Right atrium auricular region (tissue), 2 donors: ENCODE measurements at regions not wholly inside any gene's neighbourhood (a gene's known extent, or its start where the extent isn't known, plus 50 kb on each side); places are given as distances from the start of the nearest gene placed in this dataset.

Experiments used
- DNase-seq: peaks from one replicate; pipeline ENCODE4 v3.0.0-alpha.2; 2019; ENCODE audit warnings: low spot score
- H3K27ac ChIP-seq, 2 donors: fragments of 200-600 bp; sonication (generic); 1 replicate in 1 of 2; 2 replicates in 1 of 2; pipeline ENCODE4 v1.5.1; 2016 to 2019
- H3K27me3 ChIP-seq, 2 donors: fragments of 200-600 bp; sonication (generic); one replicate each; pipeline versions ENCODE4 v1.5.1 to v1.6.0; 2017 to 2019
- H3K36me3 ChIP-seq: fragments of 200-600 bp; sonication (generic); one replicate; pipeline ENCODE4 v1.5.1; 2016
- H3K4me1 ChIP-seq, 2 donors: fragments of 200-600 bp; sonication (generic); one replicate each; pipeline versions ENCODE4 v1.5.1 to v1.6.0; 2017 to 2019
- H3K4me3 ChIP-seq, 2 donors: fragments of 200-600 bp; sonication (generic); 1 replicate in 1 of 2; 2 replicates in 1 of 2; pipeline ENCODE4 v1.5.1; 2017 to 2019; ENCODE audit warnings: mild to moderate bottlenecking in 1 of 2, moderate library complexity in 1 of 2
- H3K9me3 ChIP-seq, 2 donors: fragments of 200-600 bp; sonication (generic); one replicate each; pipeline ENCODE4 v1.5.1; 2019
- CTCF ChIP-seq, 2 donors: fragments of 200-600 bp; sonication (generic); IDR thresholded peaks; one replicate each; pipeline ENCODE4 v1.5.1; 2019; ENCODE audit warnings: antibody characterized with exemption in 2 of 2

GRCh38 chr12:126055521-126055920 lies 990.3 kb downstream of the AACS start:
- no peak overlapping the region for H3K4me3 ChIP-seq
- no peak for DNase-seq
- H3K9me3 ChIP-seq: no peaks in the 10 kb centered on the region
- H3K27me3 ChIP-seq: no peaks in the 10 kb centered on the region
- no peaks in the 10 kb centered on the region for H3K4me1 ChIP-seq
- no peak for TF ChIP-seq CTCF (IDR thresholded peaks at IDR 0.05)
- H3K36me3 ChIP-seq: no peaks in the 10 kb centered on the region
- H3K27ac ChIP-seq: no peak overlapping the region

GRCh38 chr12:126061777-126062176 lies 996.5 kb downstream of the AACS start:
- no peaks in the 10 kb centered on the region for H3K27me3 ChIP-seq
- no peak overlapping the region for H3K27ac ChIP-seq
- no peaks in the 10 kb centered on the region for H3K4me1 ChIP-seq
- no peak for DNase-seq
- no peak overlapping the region for H3K4me3 ChIP-seq
- no peaks in the 10 kb centered on the region for H3K36me3 ChIP-seq
- TF ChIP-seq CTCF (IDR thresholded peaks at IDR 0.05): no peak
- peaks cover 0 to 4% of the 10 kb centered on the region in 2 donors for H3K9me3 ChIP-seq

GRCh38 chr12:126064028-126064427 lies 998.8 kb downstream of the AACS start:
- DNase-seq: no peak
- Histone ChIP-seq H3K9me3 (peaks cover 0 to 4% of the 10 kb centered on the region in 2 donors), H3K36me3 (no peaks in the 10 kb centered on the region), H3K27me3 (no peaks in the 10 kb centered on the region), H3K4me1 (no peaks in the 10 kb centered on the region), H3K4me3 (no peak overlapping the region), H3K27ac (no peak overlapping the region)
- TF ChIP-seq CTCF (IDR thresholded peaks at IDR 0.05): no peak

- H3K27me3 ChIP-seq: no peaks in the 10 kb centered on the region
- H3K9me3 ChIP-seq: peaks cover 0 to 26% of the 10 kb centered on the region in 2 donors
- TF ChIP-seq CTCF (IDR thresholded peaks at IDR 0.05): no peak
- H3K4me1 ChIP-seq: no peaks in the 10 kb centered on the region
- DNase-seq: no peak
- H3K4me3 ChIP-seq: no peak overlapping the region
- H3K27ac ChIP-seq: no peak overlapping the region
- no peaks in the 10 kb centered on the region for H3K36me3 ChIP-seq
Observed at GRCh38 chr12:126067626-126068329, 1002.5 kb downstream of the AACS start.

GRCh38 chr12:126069549-126070165 lies 1004.4 kb downstream of the AACS start:
- Histone ChIP-seq H3K36me3 (no peaks in the 10 kb centered on the region), H3K27ac (no peak overlapping the region), H3K4me1 (no peaks in the 10 kb centered on the region), H3K9me3 (peaks cover 0 to 26% of the 10 kb centered on the region in 2 donors), H3K27me3 (no peaks in the 10 kb centered on the region), H3K4me3 (no peak overlapping the region)
- peak in 1 of 2 donors; percentile 68 for TF ChIP-seq CTCF (IDR thresholded peaks at IDR 0.05)
- DNase-seq: no peak
